BLaER1 treated with 17β-estradiol and CSF1 and Interleukin-3, amounts not matched to agents 10 nM and 100 nM (cell line): ENCODE measurements at regions not wholly inside any gene's neighbourhood (a gene's known extent, or its start where the extent isn't known, plus 50 kb on each side); places are given as distances from the start of the nearest gene placed in this dataset.

ENCODE experiments used
- H3K27ac ChIP-seq, 11 experiments: shearing (Covaris generic); formaldehyde crosslinking; 2 replicates each; pipeline ENCODE4 v1.8.1; 2022
- H3K27me3 ChIP-seq, 11 experiments: shearing (Covaris generic); formaldehyde crosslinking; 2 replicates each; pipeline ENCODE4 v1.8.1; 2022
- H3K36me3 ChIP-seq, 11 experiments: shearing (Covaris generic); formaldehyde crosslinking; 2 replicates each; pipeline ENCODE4 v1.8.1; 2022
- H3K4me1 ChIP-seq, 10 experiments: shearing (Covaris generic); formaldehyde crosslinking; 2 replicates each; pipeline ENCODE4 v1.8.1; 2022
- H3K4me2 ChIP-seq, 11 experiments: shearing (Covaris generic); formaldehyde crosslinking; 2 replicates each; pipeline ENCODE4 v1.8.1; 2022
- H3K4me3 ChIP-seq, 10 experiments: shearing (Covaris generic); formaldehyde crosslinking; 2 replicates each; pipeline ENCODE4 v1.8.1; 2022
- H3K9ac ChIP-seq, 11 experiments: shearing (Covaris generic); formaldehyde crosslinking; 2 replicates each; pipeline ENCODE4 v1.8.1; 2022
- H3K9me3 ChIP-seq, 11 experiments: shearing (Covaris generic); formaldehyde crosslinking; replicated peaks in 1 of 11; 2 replicates each; pipeline ENCODE4 v1.8.1; 2022
- H4K20me1 ChIP-seq, 11 experiments: shearing (Covaris generic); formaldehyde crosslinking; 2 replicates each; pipeline ENCODE4 v1.8.1; 2022
- Cebpa-rat ChIP-seq, 11 experiments: shearing (Covaris generic); IDR thresholded peaks; 2 replicates each; pipeline ENCODE4 v1.8.1; 2022

GRCh38 chr13:81224209-81224833 is 883.4 kb upstream of the SPRY2 start:
- Histone ChIP-seq H3K36me3 (no peaks in the 10 kb centered on the region), H3K27ac (no peak overlapping the region), H3K27me3 (no peaks in the 10 kb centered on the region), H3K4me1 (no peaks in the 10 kb centered on the region), H4K20me1 (no peaks in the 10 kb centered on the region), H3K4me3 (no peak overlapping the region), H3K9me3 (peaks cover 0 to 7% (median 0%) of the 10 kb centered on the region in 11 experiments; a peak in 3 of 22 replicates), H3K4me2 (no peak overlapping the region), H3K9ac (no peak overlapping the region)
- no peak for TF ChIP-seq Cebpa-rat (IDR thresholded peaks at IDR 0.05)

DNA sequence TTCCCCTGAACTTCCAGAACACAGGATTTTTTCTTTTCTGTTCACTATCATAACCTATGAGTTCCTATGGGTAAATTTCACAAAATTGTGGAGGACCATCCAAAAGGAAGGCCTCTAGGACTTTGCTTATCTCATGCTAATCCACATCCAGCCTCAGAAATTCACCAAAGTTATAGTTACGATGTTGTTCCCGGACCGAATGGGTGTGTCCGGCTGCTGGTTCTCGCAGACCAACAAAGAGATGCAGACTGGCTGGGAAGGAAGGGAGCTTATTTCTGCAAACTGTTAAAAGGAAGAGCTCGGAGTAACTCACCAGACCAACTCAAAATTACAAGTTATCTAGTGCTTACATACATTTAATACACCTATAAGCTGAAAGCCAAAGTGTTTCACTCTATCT is 882.9 kb upstream of the SPRY2 start:
- H4K20me1 ChIP-seq: no peaks in the 10 kb centered on the region
- no peak overlapping the region for H3K27ac ChIP-seq
- TF ChIP-seq Cebpa-rat (IDR thresholded peaks at IDR 0.05): no peak
- no peaks in the 10 kb centered on the region for H3K27me3 ChIP-seq
- no peaks in the 10 kb centered on the region for H3K4me1 ChIP-seq
- peaks cover 0 to 7% (median 0%) of the 10 kb centered on the region in 11 experiments; a peak in 3 of 22 replicates for H3K9me3 ChIP-seq
- H3K9ac ChIP-seq: no peak overlapping the region
- H3K4me2 ChIP-seq: no peak overlapping the region
- H3K4me3 ChIP-seq: no peak overlapping the region
- no peaks in the 10 kb centered on the region for H3K36me3 ChIP-seq

GRCh38 chr13:81211713-81212112 is 870.8 kb upstream of the SPRY2 start:
- no peaks in the 10 kb centered on the region for H3K9me3 ChIP-seq
- no peaks in the 10 kb centered on the region for H3K27me3 ChIP-seq
- no peak overlapping the region for H3K4me2 ChIP-seq
- no peaks in the 10 kb centered on the region for H3K36me3 ChIP-seq
- no peaks in the 10 kb centered on the region for H4K20me1 ChIP-seq
- no peak for TF ChIP-seq Cebpa-rat (IDR thresholded peaks at IDR 0.05)
- no peak overlapping the region for H3K27ac ChIP-seq
- H3K9ac ChIP-seq: no peak overlapping the region
- no peak overlapping the region for H3K4me3 ChIP-seq
- H3K4me1 ChIP-seq: no peaks in the 10 kb centered on the region

GRCh38 chr13:81207636-81208035 is 866.7 kb upstream of the SPRY2 start:
- no peaks in the 10 kb centered on the region for H3K27me3 ChIP-seq
- H3K4me3 ChIP-seq: no peak overlapping the region
- no peaks in the 10 kb centered on the region for H3K4me1 ChIP-seq
- no peak for TF ChIP-seq Cebpa-rat (IDR thresholded peaks at IDR 0.05)
- H3K9me3 ChIP-seq: peaks cover 0 to 16% (median 0%) of the 10 kb centered on the region in 11 experiments; a peak in 4 of 22 replicates
- no peaks in the 10 kb centered on the region for H3K36me3 ChIP-seq
- H3K9ac ChIP-seq: no peak overlapping the region
- no peaks in the 10 kb centered on the region for H4K20me1 ChIP-seq
- no peak overlapping the region for H3K27ac ChIP-seq
- no peak overlapping the region for H3K4me2 ChIP-seq

DNA sequence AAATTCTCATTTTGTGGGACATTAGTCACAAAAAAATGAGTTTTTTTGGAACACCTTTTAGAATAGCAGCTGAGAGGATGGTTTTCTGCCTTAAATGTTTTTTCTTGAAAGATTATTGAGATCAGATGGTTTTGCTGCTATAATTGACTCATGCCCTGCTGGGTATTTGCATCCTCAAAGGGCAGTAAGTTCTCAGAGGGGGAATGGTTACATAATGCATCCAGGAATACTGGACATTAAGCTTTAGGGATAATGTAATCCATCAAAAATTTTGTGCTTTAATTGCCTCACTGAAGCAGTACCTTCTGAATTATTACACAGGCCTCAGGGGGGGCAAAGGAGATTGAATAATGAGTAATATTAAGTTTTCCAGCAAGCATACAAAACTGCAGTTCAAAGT is 866.3 kb upstream of the SPRY2 start:
- Histone ChIP-seq H3K4me3 (no peak overlapping the region), H3K27me3 (no peaks in the 10 kb centered on the region), H3K36me3 (no peaks in the 10 kb centered on the region), H3K4me1 (no peaks in the 10 kb centered on the region), H3K9me3 (peaks cover 0 to 16% (median 0%) of the 10 kb centered on the region in 11 experiments; a peak in 4 of 22 replicates), H4K20me1 (no peaks in the 10 kb centered on the region), H3K27ac (no peak overlapping the region), H3K9ac (no peak overlapping the region), H3K4me2 (no peak overlapping the region)
- TF ChIP-seq Cebpa-rat (IDR thresholded peaks at IDR 0.05): no peak

DNA sequence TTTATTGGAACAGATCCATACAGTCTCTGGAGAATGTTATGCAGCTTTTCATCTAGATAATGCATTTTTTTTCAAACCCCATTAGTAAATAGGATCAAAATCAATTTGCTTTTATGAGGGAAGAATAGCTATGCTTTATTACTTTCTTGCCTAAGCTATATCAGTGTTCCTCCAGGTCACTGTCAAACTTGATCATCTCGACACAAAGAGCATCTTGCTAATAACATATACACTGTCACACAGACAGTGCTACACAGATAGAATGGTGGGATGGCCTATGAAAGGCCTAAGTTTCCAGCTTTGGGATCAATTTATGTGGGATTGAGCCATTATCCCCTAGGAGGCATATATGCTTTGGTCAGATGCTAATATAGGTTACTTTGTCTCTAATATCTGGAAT is 862.9 kb upstream of the SPRY2 start:
- Histone ChIP-seq H3K27me3 (no peaks in the 10 kb centered on the region), H3K36me3 (no peaks in the 10 kb centered on the region), H3K4me1 (no peaks in the 10 kb centered on the region), H3K9me3 (peaks cover 0 to 16% (median 0%) of the 10 kb centered on the region in 11 experiments; a peak in 4 of 22 replicates), H4K20me1 (no peaks in the 10 kb centered on the region), H3K4me3 (no peak overlapping the region), H3K27ac (no peak overlapping the region), H3K9ac (no peak overlapping the region), H3K4me2 (no peak overlapping the region)
- no peak for TF ChIP-seq Cebpa-rat (IDR thresholded peaks at IDR 0.05)

DNA sequence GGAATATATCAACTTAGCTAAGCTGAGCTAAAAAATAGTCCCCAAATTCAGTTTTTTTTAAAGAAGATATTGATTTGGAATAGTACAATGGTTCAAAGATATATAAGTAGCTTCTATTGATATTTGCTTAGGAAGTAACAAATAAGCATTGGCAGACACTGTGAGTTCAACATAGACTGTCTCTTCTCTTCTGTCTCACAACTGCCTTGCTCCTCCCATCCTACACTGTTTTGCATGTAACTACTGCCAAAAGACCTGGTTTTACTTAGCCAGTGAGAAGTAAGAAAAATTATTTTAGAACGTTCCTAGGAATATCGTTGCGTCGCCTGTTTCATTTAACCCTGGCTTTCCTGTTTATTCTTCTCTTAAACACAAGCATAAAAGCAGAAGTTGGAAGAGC is 859.0 kb upstream of the SPRY2 start:
- Histone ChIP-seq H3K36me3 (no peaks in the 10 kb centered on the region), H3K9ac (no peak overlapping the region), H3K27me3 (no peaks in the 10 kb centered on the region), H3K4me1 (no peaks in the 10 kb centered on the region), H3K4me2 (no peak overlapping the region), H3K4me3 (no peak overlapping the region), H3K9me3 (peaks cover 0 to 7% (median under 1%) of the 10 kb centered on the region in 11 experiments; a peak in 6 of 22 replicates), H4K20me1 (no peaks in the 10 kb centered on the region), H3K27ac (no peak overlapping the region)
- TF ChIP-seq Cebpa-rat (IDR thresholded peaks at IDR 0.05): no peak

- H4K20me1 ChIP-seq: no peaks in the 10 kb centered on the region
- no peaks in the 10 kb centered on the region for H3K4me1 ChIP-seq
- H3K4me2 ChIP-seq: no peak overlapping the region
- peaks cover 9 to 20% (median 13%) of the 10 kb centered on the region in 11 experiments; a peak in 21 of 22 replicates for H3K9me3 ChIP-seq
- no peak overlapping the region for H3K4me3 ChIP-seq
- H3K36me3 ChIP-seq: no peaks in the 10 kb centered on the region
- no peaks in the 10 kb centered on the region for H3K27me3 ChIP-seq
- H3K27ac ChIP-seq: no peak overlapping the region
- H3K9ac ChIP-seq: no peak overlapping the region
- no peak for TF ChIP-seq Cebpa-rat (IDR thresholded peaks at IDR 0.05)
Measured at GRCh38 chr13:81197966-81198365, 857.0 kb upstream of the SPRY2 start.

- no peak overlapping the region for H3K9ac ChIP-seq
- H3K27me3 ChIP-seq: no peaks in the 10 kb centered on the region
- H3K9me3 ChIP-seq: peaks cover 9 to 20% (median 13%) of the 10 kb centered on the region in 11 experiments; a peak in 21 of 22 replicates
- no peak overlapping the region for H3K4me2 ChIP-seq
- H4K20me1 ChIP-seq: no peaks in the 10 kb centered on the region
- no peaks in the 10 kb centered on the region for H3K36me3 ChIP-seq
- no peaks in the 10 kb centered on the region for H3K4me1 ChIP-seq
- H3K27ac ChIP-seq: no peak overlapping the region
- no peak overlapping the region for H3K4me3 ChIP-seq
- TF ChIP-seq Cebpa-rat (IDR thresholded peaks at IDR 0.05): no peak
Measured at GRCh38 chr13:81197483-81197882, 856.6 kb upstream of the SPRY2 start.

- H3K36me3 ChIP-seq: no peaks in the 10 kb centered on the region
- H3K9me3 ChIP-seq: peaks cover 9 to 20% (median 13%) of the 10 kb centered on the region in 11 experiments; a peak in 21 of 22 replicates
- H3K9ac ChIP-seq: no peak overlapping the region
- H3K27me3 ChIP-seq: no peaks in the 10 kb centered on the region
- peaks cover 0 to 7% (median 0%) of the 10 kb centered on the region in 10 experiments; a peak in 1 of 20 replicates for H3K4me1 ChIP-seq
- no peaks in the 10 kb centered on the region for H4K20me1 ChIP-seq
- no peak overlapping the region for H3K27ac ChIP-seq
- H3K4me3 ChIP-seq: no peak overlapping the region
- H3K4me2 ChIP-seq: no peak overlapping the region
- TF ChIP-seq Cebpa-rat (IDR thresholded peaks at IDR 0.05): no peak
Measured at GRCh38 chr13:81194362-81194761, 853.4 kb upstream of the SPRY2 start.
